GM23338 (cell line): ENCODE measurements at regions not wholly inside any gene's neighbourhood (a gene's known extent, or its start where the extent isn't known, plus 50 kb on each side); places are given as distances from the start of the nearest gene placed in this dataset.

Experiments used
- ATAC-seq: fragments of 200-7000 bp; cut with Tn5 transposase; 3 replicates; pipeline ENCODE4 v1.9.1; 2020
- DNase-seq: peaks from one replicate; pipeline ENCODE4 v3.0.0-alpha.2; 2015; ENCODE audit warnings: low spot score
- H2AFZ ChIP-seq: fragments of 200-600 bp; sonication (generic); 2 replicates; pipeline ENCODE4 v1.8.0; 2016; ENCODE audit warnings: antibody characterized with exemption, mild to moderate bottlenecking, moderate library complexity
- H3F3A ChIP-seq: fragments of 200-600 bp; sonication (generic); replicated peaks from 2 replicates; pipeline ENCODE4 v1.8.0; 2017; ENCODE audit warnings: antibody characterized with exemption, mixed run types, low read depth
- H3K27ac ChIP-seq: fragments of 200-600 bp; sonication (generic); 2 replicates; pipeline ENCODE4 v1.6.1; 2016; ENCODE audit warnings: low read depth
- H3K27me3 ChIP-seq: fragments of 200-600 bp; sonication (generic); 2 replicates; pipeline ENCODE4 v1.8.0; 2016; ENCODE audit warnings: mild to moderate bottlenecking, mixed run types, moderate library complexity; ENCODE audit not compliant: insufficient read depth
- H3K36me3 ChIP-seq: fragments of 200-600 bp; sonication (generic); 2 replicates; pipeline ENCODE4 v1.8.0; 2016; ENCODE audit warnings: mild to moderate bottlenecking; ENCODE audit not compliant: insufficient read depth
- H3K4me1 ChIP-seq: fragments of 200-600 bp; sonication (generic); 2 replicates; pipeline ENCODE4 v1.8.0; 2016; ENCODE audit warnings: mild to moderate bottlenecking, moderate library complexity; ENCODE audit not compliant: insufficient read depth
- H3K4me2 ChIP-seq: fragments of 200-600 bp; sonication (generic); 2 replicates; pipeline ENCODE4 v1.7.1; 2017; ENCODE audit warnings: mixed run types
- H3K4me3 ChIP-seq: fragments of 200-600 bp; sonication (generic); 2 replicates; pipeline ENCODE4 v1.6.1; 2016; ENCODE audit warnings: mixed run types
- H3K79me2 ChIP-seq: fragments of 200-600 bp; sonication (generic); replicated peaks from 2 replicates; pipeline ENCODE4 v1.8.0; 2017; ENCODE audit warnings: mild to moderate bottlenecking; ENCODE audit not compliant: insufficient read depth
- H3K9me2 ChIP-seq: fragments of 200-600 bp; sonication (generic); 2 replicates; pipeline ENCODE4 v1.8.0; 2017; ENCODE audit not compliant: insufficient read depth
- H4K20me1 ChIP-seq: fragments of 200-600 bp; sonication (generic); replicated peaks from 2 replicates; pipeline ENCODE4 v1.8.0; 2017; ENCODE audit warnings: mild to moderate bottlenecking; ENCODE audit not compliant: insufficient read depth
- H3K27ac Mint-ChIP-seq: 2 replicates; pipeline ENCODE4 v1.8.0; 2020; ENCODE audit warnings: inconsistent platforms, mild to moderate bottlenecking, moderate library complexity, mixed read lengths
- H3K27me3 Mint-ChIP-seq: 3 replicates; pipeline ENCODE4 v1.8.0; 2022; ENCODE audit warnings: low read depth, mild to moderate bottlenecking, moderate library complexity, mixed read lengths, inconsistent platforms; ENCODE audit not compliant: insufficient read depth, poor library complexity
- H3K36me3 Mint-ChIP-seq: 3 replicates; pipeline ENCODE4 v1.8.0; 2021; ENCODE audit warnings: low read depth, mild to moderate bottlenecking, inconsistent platforms, moderate library complexity, mixed read lengths
- H3K4me1 Mint-ChIP-seq: 3 replicates; pipeline ENCODE4 v1.8.0; 2020; ENCODE audit warnings: mild to moderate bottlenecking, inconsistent platforms, mixed read lengths
- H3K4me3 Mint-ChIP-seq: 3 replicates; pipeline ENCODE4 v1.8.0; 2021; ENCODE audit warnings: moderate library complexity, mild to moderate bottlenecking, inconsistent platforms, mixed read lengths
- H3K9me3 Mint-ChIP-seq: 3 replicates; pipeline ENCODE4 v1.8.0; 2020; ENCODE audit warnings: moderate library complexity, mild to moderate bottlenecking, inconsistent platforms, mixed read lengths
- CTCF ChIP-seq, 2 experiments: fragments of 200-600 bp in 1 of 2; sonication (generic) in 1 of 2; conservative IDR thresholded peaks; 2 replicates each; pipeline versions ENCODE4 v1.5.1 to v1.6.1; 2016 to 2017; ENCODE audit warnings: antibody characterized with exemption in 2 of 2, low read depth in 2 of 2, mild to moderate bottlenecking in 2 of 2, moderate library complexity in 1 of 2
- EZH2 ChIP-seq: fragments of 200-600 bp; sonication (generic); IDR thresholded peaks from one replicate; pipeline ENCODE4 v1.8.0; 2017; ENCODE audit warnings: antibody characterized with exemption, mild to moderate bottlenecking, low read depth; ENCODE audit not compliant: unreplicated experiment
- POLR2AphosphoS5 ChIP-seq: IDR thresholded peaks from 2 replicates; pipeline ENCODE4 v1.6.1; 2016; ENCODE audit warnings: antibody characterized with exemption, low read depth
- REST ChIP-seq: IDR thresholded peaks from one replicate; pipeline ENCODE4 v1.6.1; 2018; ENCODE audit warnings: antibody characterized with exemption; ENCODE audit not compliant: unreplicated experiment
- ZNF114 ChIP-seq: fragments of 250-450 bp; sonication (Bioruptor Pico); IDR thresholded peaks from 2 replicates; pipeline ENCODE4 v1.5.0; 2020; ENCODE audit warnings: mild to moderate bottlenecking, moderate library complexity
- ZNF331 ChIP-seq: fragments of 250-450 bp; sonication (Bioruptor Pico); IDR thresholded peaks from 2 replicates; pipeline ENCODE4 v1.5.0; 2020; ENCODE audit warnings: low read depth, mild to moderate bottlenecking, moderate library complexity
- TF ChIP-seq, protein P1 (sequence below): fragments of 250-450 bp; sonication (Bioruptor Pico); IDR thresholded peaks from 2 replicates; pipeline ENCODE4 v1.5.0; 2020; ENCODE audit warnings: mild to moderate bottlenecking, moderate library complexity

- Mint-ChIP-seq H3K9me3 (0 out of 3 replicates have a peak, but pooled peaks cover 3% of the 10 kb centered on the region), H3K4me3 (no peak overlapping the region), H3K27me3 (peaks cover 8% of the 10 kb centered on the region), H3K36me3 (no peaks in the 10 kb centered on the region), H3K4me1 (no peaks in the 10 kb centered on the region), H3K27ac (no peak overlapping the region)
- Histone ChIP-seq H3K79me2 (no peaks in the 10 kb centered on the region), H3K4me3 (no peak overlapping the region), H3K36me3 (no peaks in the 10 kb centered on the region), H3K9me2 (peaks cover 23% of the 10 kb centered on the region), H3K4me2 (no peak overlapping the region), H3K4me1 (no peaks in the 10 kb centered on the region), H3K27me3 (no peaks in the 10 kb centered on the region), H2AFZ (no peak overlapping the region), H3F3A (no peaks in the 10 kb centered on the region), H4K20me1 (no peaks in the 10 kb centered on the region), H3K27ac (no peak overlapping the region)
- ATAC-seq, result no peak
- no peak for TF ChIP-seq ZNF331 (CRISPR knock-in tag)
- no peak for TF ChIP-seq POLR2AphosphoS5
- TF ChIP-seq REST, result no peak
- TF ChIP-seq CTCF (conservative IDR thresholded peaks at IDR 0.05; ENCODE audit: low read depth in 2 of 2), result no peak
- TF ChIP-seq, protein P1, sequence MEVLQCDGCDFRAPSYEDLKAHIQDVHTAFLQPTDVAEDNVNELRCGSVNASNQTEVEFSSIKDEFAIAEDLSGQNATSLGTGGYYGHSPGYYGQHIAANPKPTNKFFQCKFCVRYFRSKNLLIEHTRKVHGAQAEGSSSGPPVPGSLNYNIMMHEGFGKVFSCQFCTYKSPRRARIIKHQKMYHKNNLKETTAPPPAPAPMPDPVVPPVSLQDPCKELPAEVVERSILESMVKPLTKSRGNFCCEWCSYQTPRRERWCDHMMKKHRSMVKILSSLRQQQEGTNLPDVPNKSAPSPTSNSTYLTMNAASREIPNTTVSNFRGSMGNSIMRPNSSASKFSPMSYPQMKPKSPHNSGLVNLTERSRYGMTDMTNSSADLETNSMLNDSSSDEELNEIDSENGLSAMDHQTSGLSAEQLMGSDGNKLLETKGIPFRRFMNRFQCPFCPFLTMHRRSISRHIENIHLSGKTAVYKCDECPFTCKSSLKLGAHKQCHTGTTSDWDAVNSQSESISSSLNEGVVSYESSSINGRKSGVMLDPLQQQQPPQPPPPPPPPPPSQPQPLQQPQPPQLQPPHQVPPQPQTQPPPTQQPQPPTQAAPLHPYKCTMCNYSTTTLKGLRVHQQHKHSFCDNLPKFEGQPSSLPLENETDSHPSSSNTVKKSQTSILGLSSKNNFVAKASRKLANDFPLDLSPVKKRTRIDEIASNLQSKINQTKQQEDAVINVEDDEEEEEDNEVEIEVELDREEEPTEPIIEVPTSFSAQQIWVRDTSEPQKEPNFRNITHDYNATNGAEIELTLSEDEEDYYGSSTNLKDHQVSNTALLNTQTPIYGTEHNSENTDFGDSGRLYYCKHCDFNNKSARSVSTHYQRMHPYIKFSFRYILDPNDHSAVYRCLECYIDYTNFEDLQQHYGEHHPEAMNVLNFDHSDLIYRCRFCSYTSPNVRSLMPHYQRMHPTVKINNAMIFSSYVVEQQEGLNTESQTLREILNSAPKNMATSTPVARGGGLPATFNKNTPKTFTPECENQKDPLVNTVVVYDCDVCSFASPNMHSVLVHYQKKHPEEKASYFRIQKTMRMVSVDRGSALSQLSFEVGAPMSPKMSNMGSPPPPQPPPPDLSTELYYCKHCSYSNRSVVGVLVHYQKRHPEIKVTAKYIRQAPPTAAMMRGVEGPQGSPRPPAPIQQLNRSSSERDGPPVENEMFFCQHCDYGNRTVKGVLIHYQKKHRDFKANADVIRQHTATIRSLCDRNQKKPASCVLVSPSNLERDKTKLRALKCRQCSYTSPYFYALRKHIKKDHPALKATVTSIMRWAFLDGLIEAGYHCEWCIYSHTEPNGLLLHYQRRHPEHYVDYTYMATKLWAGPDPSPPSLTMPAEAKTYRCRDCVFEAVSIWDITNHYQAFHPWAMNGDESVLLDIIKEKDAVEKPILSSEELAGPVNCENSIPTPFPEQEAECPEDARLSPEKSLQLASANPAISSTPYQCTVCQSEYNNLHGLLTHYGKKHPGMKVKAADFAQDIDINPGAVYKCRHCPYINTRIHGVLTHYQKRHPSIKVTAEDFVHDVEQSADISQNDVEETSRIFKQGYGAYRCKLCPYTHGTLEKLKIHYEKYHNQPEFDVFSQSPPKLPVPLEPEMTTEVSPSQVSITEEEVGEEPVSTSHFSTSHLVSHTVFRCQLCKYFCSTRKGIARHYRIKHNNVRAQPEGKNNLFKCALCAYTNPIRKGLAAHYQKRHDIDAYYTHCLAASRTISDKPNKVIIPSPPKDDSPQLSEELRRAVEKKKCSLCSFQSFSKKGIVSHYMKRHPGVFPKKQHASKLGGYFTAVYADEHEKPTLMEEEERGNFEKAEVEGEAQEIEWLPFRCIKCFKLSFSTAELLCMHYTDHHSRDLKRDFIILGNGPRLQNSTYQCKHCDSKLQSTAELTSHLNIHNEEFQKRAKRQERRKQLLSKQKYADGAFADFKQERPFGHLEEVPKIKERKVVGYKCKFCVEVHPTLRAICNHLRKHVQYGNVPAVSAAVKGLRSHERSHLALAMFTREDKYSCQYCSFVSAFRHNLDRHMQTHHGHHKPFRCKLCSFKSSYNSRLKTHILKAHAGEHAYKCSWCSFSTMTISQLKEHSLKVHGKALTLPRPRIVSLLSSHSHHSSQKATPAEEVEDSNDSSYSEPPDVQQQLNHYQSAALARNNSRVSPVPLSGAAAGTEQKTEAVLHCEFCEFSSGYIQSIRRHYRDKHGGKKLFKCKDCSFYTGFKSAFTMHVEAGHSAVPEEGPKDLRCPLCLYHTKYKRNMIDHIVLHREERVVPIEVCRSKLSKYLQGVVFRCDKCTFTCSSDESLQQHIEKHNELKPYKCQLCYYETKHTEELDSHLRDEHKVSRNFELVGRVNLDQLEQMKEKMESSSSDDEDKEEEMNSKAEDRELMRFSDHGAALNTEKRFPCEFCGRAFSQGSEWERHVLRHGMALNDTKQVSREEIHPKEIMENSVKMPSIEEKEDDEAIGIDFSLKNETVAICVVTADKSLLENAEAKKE (CRISPR knock-in tag), result no peak
- TF ChIP-seq ZNF114 (CRISPR knock-in tag), result no peak
- TF ChIP-seq EZH2, result no peak
- no peak for DNase-seq
Measured at GRCh38 chr2:23066686-23067085, 318.3 kb upstream of the KLHL29 start.
